Osteoblast (primary cell): ENCODE measurements at regions not wholly inside any gene's neighbourhood (a gene's known extent, or its start where the extent isn't known, plus 50 kb on each side); places are given as distances from the start of the nearest gene placed in this dataset.

Experiments used
- DNase-seq: peaks from one replicate; pipeline ENCODE4 v3.0.0; 2011; ENCODE audit warnings: low spot score, mixed read lengths; ENCODE audit not compliant: insufficient read length; ENCODE audit errors: missing footprints
- H2AFZ ChIP-seq: 2 replicates; pipeline ENCODE4 v1.6.0; 2011; ENCODE audit warnings: mild to moderate bottlenecking, low read length
- H3K27ac ChIP-seq: 2 replicates; pipeline ENCODE4 v1.5.1; 2011; ENCODE audit warnings: mild to moderate bottlenecking, low read depth, low read length, moderate library complexity
- H3K27me3 ChIP-seq: 2 replicates; pipeline ENCODE4 v1.6.0; 2012; ENCODE audit warnings: mild to moderate bottlenecking, control low read depth, inconsistent platforms, low read length, moderate library complexity; ENCODE audit not compliant: insufficient read depth
- H3K36me3 ChIP-seq: 2 replicates; pipeline ENCODE4 v1.5.1; 2011; ENCODE audit warnings: mild to moderate bottlenecking, low read length, control low read depth, moderate library complexity; ENCODE audit not compliant: insufficient read depth
- H3K4me1 ChIP-seq: 2 replicates; pipeline ENCODE4 v1.5.1; 2011; ENCODE audit warnings: mild to moderate bottlenecking, low read length, control low read depth, moderate library complexity; ENCODE audit not compliant: insufficient read depth
- H3K4me2 ChIP-seq: 2 replicates; pipeline ENCODE4 v1.6.0; 2011; ENCODE audit warnings: mild to moderate bottlenecking, low read length; ENCODE audit not compliant: insufficient read depth
- H3K4me3 ChIP-seq: fragments of 200-600 bp; sonication (generic); 3 replicates; pipeline ENCODE4 v1.5.1; 2012; ENCODE audit warnings: mild to moderate bottlenecking, low read length, inconsistent platforms; ENCODE audit not compliant: insufficient read depth
- H3K79me2 ChIP-seq: 2 replicates; pipeline ENCODE4 v1.6.0; 2012; ENCODE audit warnings: mild to moderate bottlenecking, low read length, control low read depth, inconsistent platforms; ENCODE audit not compliant: insufficient read depth
- H3K9me3 ChIP-seq: 2 replicates; pipeline ENCODE4 v1.5.1; 2011; ENCODE audit warnings: low read depth, low read length, control low read depth
- H4K20me1 ChIP-seq: 2 replicates; pipeline ENCODE4 v1.6.0; 2012; ENCODE audit warnings: mild to moderate bottlenecking, low read length, control low read depth; ENCODE audit not compliant: insufficient read depth
- TF ChIP-seq, protein P1 (sequence below): IDR thresholded peaks from 2 replicates; pipeline ENCODE4 v1.5.1; 2011; ENCODE audit warnings: mild to moderate bottlenecking, low read depth, low read length, moderate library complexity; ENCODE audit errors: extremely low read depth

DNA sequence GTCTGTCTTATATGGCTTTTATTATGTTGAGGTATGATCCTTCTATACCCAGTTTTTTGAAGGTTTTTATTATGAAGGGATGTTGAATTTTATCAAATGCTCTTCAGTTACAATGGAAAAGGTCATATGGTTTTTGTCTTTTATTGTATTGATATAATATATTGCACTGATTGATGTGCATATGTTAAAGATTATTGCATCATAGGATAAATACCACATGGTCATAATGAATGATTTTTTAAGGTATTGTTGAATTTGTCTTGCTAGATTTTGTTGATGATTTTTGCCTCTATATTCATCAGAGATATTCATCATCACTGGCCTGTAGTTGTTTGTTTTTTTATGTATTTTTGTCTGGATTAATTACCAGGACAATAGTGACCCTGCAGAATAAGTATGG lies 339.2 kb upstream of the CT83 start:
- no peak overlapping the region for H3K27ac ChIP-seq
- DNase-seq, result no peak
- no peaks in the 10 kb centered on the region for H3K4me1 ChIP-seq
- no peaks in the 10 kb centered on the region for H3K27me3 ChIP-seq
- H3K9me3 ChIP-seq, result no peaks in the 10 kb centered on the region
- TF ChIP-seq, protein P1, sequence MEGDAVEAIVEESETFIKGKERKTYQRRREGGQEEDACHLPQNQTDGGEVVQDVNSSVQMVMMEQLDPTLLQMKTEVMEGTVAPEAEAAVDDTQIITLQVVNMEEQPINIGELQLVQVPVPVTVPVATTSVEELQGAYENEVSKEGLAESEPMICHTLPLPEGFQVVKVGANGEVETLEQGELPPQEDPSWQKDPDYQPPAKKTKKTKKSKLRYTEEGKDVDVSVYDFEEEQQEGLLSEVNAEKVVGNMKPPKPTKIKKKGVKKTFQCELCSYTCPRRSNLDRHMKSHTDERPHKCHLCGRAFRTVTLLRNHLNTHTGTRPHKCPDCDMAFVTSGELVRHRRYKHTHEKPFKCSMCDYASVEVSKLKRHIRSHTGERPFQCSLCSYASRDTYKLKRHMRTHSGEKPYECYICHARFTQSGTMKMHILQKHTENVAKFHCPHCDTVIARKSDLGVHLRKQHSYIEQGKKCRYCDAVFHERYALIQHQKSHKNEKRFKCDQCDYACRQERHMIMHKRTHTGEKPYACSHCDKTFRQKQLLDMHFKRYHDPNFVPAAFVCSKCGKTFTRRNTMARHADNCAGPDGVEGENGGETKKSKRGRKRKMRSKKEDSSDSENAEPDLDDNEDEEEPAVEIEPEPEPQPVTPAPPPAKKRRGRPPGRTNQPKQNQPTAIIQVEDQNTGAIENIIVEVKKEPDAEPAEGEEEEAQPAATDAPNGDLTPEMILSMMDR, result no peak
- no peaks in the 10 kb centered on the region for H4K20me1 ChIP-seq
- H2AFZ ChIP-seq, result no peak overlapping the region
- H3K4me3 ChIP-seq, result no peak overlapping the region
- H3K79me2 ChIP-seq, result no peaks in the 10 kb centered on the region
- H3K4me2 ChIP-seq, result no peak overlapping the region
- no peaks in the 10 kb centered on the region for H3K36me3 ChIP-seq

DNA sequence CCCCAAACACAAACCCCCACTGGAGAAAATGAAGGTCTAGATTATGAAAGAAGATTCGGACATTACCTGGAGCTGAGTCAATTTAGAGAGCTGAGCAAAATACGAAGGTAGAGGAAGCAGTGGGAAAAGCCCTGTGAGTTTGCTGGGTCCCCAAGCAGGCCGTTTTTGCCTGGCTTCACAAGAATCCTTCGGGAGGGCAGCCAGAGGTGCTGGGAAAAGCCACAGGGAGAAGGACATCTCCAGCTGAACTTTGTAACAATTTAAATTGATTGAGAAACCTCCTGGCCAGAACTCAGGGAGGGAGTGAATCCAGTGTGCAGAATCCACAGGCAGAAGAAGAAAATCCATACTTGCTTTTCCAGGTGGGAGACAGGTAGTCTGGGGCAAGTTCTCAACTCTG lies 319.1 kb upstream of the CT83 start:
- no peaks in the 10 kb centered on the region for H3K36me3 ChIP-seq
- no peaks in the 10 kb centered on the region for H3K4me1 ChIP-seq
- H3K79me2 ChIP-seq, result no peaks in the 10 kb centered on the region
- H3K4me2 ChIP-seq, result no peak overlapping the region
- no peaks in the 10 kb centered on the region for H3K9me3 ChIP-seq
- H2AFZ ChIP-seq, result no peak overlapping the region
- no peak overlapping the region for H3K27ac ChIP-seq
- no peaks in the 10 kb centered on the region for H3K27me3 ChIP-seq
- H4K20me1 ChIP-seq, result no peaks in the 10 kb centered on the region
- H3K4me3 ChIP-seq, result no peak overlapping the region
- TF ChIP-seq, protein P1, result no peak
- DNase-seq, result no peak

DNA sequence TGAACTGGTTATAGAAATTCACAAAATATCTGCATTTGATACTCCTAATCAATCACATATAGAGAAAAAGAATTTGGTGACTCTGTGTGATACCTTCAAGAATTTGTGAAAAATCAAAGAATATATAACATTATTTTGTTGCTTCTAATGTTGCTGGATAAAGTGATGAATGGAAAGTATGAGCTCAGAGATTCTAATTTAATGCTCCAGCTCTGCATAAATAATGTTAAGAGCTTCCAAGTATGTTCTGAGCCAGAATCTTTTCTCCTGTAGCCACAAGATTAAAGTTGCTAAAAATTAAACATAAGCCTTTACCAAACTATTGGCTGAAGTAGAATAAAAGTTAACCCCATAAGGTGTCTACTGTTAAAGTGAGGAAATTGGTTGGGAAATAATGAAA lies 294.7 kb upstream of the CT83 start:
- TF ChIP-seq, protein P1, result no peak
- no peak for DNase-seq

DNA sequence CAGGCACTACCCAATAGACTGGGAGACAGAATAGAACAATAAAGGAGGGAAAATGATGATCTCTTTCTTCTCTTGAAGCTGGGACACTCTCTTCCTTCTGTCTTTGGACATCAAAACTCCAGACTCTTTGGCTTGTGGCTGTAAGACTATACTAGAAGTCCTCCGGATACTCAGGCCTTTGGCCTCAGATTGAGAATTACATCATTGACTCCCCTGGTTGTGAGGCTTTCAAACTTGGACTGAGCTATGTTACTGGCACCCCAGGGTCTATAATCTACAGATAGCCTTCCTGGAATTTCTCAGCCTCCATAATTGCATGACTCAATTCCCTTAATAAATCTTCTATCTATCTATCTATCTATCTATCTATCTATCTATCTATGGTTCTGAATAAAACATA lies 294.2 kb upstream of the CT83 start:
- Histone ChIP-seq H3K4me2 (no peak overlapping the region), H4K20me1 (no peaks in the 10 kb centered on the region)

More for the DNA sequence above, 294.7 kb upstream of the CT83 start:
- Histone ChIP-seq H2AFZ (no peak overlapping the region), H3K4me1 (no peaks in the 10 kb centered on the region), H3K4me3 (no peak overlapping the region), H4K20me1 (no peaks in the 10 kb centered on the region), H3K9me3 (no peaks in the 10 kb centered on the region), H3K27ac (no peak overlapping the region), H3K79me2 (no peaks in the 10 kb centered on the region), H3K27me3 (no peaks in the 10 kb centered on the region), H3K4me2 (no peak overlapping the region), H3K36me3 (no peaks in the 10 kb centered on the region)

More for the DNA sequence above, 294.2 kb upstream of the CT83 start:
- no peaks in the 10 kb centered on the region for H3K27me3 ChIP-seq
- no peak overlapping the region for H3K4me3 ChIP-seq
- TF ChIP-seq, protein P1, result no peak
- no peaks in the 10 kb centered on the region for H3K36me3 ChIP-seq
- no peak overlapping the region for H3K27ac ChIP-seq
- DNase-seq, result no peak
- no peaks in the 10 kb centered on the region for H3K4me1 ChIP-seq
- no peak overlapping the region for H2AFZ ChIP-seq
- H3K9me3 ChIP-seq, result no peaks in the 10 kb centered on the region
- H3K79me2 ChIP-seq, result no peaks in the 10 kb centered on the region
